HG02642 (cell line): ENCODE measurements at regions not wholly inside any gene's neighbourhood (a gene's known extent, or its start where the extent isn't known, plus 50 kb on each side); places are given as distances from the start of the nearest gene placed in this dataset.
A peak's percentile ranks its signal among the peaks of the same experiment; 100 is the strongest.
"Not testable (repeated sequence)": the region's sequence is repeated elsewhere in the genome, so short reads cannot be mapped to it uniquely, and the experiment has no call there.

Source experiments
- ATAC-seq: cut with Tn5 transposase; IDR thresholded peaks from one replicate; pipeline ENCODE4 v1.9.1; 2021; ENCODE audit warnings: mild to moderate bottlenecking; ENCODE audit not compliant: unreplicated experiment, poor library complexity

GRCh38 chr1:72371259-72372035, 89.1 kb upstream of the NEGR1 start:
- no peak for ATAC-seq

GRCh38 chr1:72370836-72371235, 88.5 kb upstream of the NEGR1 start:
- not testable (repeated sequence) for ATAC-seq

DNA sequence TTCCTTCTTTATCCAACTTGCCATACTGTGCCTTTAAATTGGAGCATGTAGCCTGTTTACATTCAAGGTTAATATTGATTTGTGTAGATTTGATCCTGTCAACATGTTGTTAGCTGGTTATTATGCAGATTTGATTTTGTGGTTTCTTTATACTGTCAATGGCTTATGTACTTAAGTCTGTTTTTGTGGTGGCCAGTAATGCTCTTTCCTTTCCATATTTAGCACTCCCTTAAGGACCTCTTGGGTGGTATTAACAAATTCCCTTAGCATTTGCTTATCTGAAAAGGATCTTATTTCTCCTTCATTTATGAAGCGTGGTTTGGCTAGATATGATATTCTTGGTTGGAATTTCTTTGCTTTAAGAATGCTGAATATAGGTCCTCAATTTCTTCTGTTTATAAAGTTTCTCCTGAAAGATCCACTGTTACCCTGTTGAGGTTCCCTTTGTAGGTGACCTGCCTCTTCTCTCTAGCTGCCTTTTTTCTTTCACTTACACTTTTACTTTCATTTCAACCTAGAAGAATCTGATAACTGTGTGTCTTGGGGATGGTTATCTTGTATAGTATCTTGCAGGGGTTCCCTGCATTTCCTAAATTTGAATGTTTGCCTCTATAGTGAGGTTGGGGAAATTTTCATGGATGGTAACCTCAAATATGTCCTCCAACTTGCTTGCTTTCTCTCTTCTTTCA, 86.9 kb upstream of the NEGR1 start:
- ATAC-seq, result peak; percentile 54

DNA sequence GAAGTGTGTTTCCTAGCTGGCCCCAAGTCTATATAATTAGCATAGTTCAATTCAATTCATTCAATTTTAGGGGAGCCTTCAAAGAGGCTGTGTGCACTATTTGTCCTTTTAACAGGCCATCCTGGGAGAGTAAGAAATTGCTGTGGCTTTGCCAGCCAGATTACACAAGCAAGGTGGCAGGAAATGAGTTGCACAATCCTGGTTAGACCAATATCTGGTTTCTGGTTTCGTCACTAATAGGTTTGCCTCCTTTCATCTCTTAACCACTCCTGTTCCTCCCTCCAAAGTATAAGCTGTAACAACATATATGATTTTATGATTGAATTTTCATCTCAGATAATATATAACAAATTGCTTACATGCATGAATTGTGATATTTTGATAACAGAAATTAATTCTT, 84.1 kb upstream of the NEGR1 start:
- ATAC-seq, result no peak

DNA sequence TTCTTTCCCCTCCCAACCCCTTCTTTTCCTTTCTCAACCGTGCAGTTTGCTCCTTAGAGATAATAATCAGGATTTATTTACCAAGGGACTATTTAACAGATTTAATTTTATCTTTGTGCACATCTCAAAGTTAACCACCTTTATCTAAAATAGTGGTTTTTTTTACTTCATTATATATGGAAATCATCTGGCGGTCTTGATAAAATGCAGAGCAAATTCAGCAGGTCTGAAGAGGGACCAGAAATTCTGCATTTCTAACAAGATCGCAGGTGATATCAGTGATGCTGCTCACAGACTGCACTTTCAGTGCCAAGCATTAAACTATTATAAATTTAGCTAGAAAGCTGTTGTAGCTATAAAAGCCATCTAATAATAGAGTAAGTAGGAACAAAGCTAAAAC, 83.4 kb upstream of the NEGR1 start:
- ATAC-seq, result no peak

DNA sequence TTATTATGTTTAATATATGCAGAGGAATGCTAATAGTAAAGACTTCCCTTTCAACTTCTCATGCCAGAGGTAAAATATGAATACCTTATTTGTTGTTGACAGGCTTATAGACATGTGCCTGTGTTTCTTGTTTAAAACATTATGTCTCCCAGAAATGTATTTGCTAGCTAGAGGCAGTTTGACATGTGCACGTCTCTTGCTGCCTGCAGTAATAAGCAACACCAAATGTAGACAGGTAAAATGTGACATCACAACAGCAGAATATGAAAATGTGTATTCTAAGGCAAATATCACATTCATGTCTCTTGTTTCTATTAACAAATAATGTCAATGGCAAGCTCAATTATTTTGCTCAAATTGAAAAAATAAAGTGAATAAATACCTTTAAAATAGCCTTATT, 80.2 kb upstream of the NEGR1 start:
- ATAC-seq, result no peak

- no peak for ATAC-seq
Observed at GRCh38 chr1:72357411-72357810, 75.1 kb upstream of the NEGR1 start.

DNA sequence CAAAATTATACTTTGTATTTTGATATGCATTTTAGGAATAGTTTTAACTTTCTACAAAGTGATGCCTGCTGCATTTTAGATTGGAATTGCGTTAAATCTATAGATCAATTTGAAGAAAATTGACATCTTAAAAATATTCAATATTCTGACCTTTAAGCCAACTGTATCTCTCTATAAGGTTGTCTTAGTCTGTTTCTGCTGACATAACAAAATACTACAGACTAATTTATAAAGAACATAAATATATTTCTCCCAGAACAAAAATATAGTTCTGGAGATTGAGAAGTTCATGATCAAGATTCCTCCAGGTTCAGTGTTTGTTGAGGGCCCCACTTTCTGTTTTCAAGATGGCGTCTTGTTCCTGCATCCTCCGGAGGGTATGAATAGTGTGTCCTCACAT, 73.6 kb upstream of the NEGR1 start:
- ATAC-seq, result no peak

DNA sequence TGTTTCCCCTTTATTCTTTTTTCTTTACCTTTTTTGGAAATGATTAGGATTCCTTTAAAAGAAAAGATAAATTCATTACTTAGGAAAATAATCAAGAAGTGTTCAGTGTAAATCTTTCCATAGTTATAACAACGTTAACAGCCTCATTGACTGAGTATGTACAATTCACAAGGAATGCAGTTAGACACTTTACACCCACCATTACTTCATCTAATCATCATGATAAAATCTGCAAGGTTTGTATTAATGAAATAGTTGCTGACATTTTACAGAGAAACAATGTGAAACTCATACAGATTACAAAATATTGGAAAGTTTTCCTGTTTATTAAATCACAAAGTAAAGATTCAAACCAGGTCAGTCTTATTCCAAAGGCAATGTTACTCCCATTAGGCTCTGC, 59.3 kb upstream of the NEGR1 start:
- no peak for ATAC-seq

DNA sequence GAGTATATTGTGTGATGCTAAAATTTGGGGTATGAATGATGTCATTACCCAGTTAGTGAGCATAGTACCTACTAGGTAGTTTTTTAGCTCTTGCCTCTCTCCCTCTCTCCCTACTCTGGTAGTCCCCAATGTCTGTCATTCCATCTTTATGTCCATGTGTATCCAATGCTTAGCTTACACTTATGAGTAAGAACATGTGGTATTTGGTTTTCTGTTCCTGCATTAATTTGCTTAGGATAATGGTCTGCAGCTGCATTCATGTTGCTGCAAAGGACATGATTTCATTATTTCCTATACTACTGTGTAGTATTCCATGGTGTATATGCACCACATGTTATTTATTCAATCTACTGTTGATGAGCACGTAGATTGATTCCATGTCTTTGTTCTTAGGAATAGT, 54.4 kb upstream of the NEGR1 start:
- ATAC-seq, result no peak
